Smooth muscle cell of the brain vasculature (primary cell): ENCODE measurements at regions not wholly inside any gene's neighbourhood (a gene's known extent, or its start where the extent isn't known, plus 50 kb on each side); places are given as distances from the start of the nearest gene placed in this dataset.

Experiments
- DNase-seq: peaks from one replicate; pipeline ENCODE4 v3.0.0-alpha.2; 2012; ENCODE audit warnings: low read depth, low spot score

GRCh38 chr5:167511276-167511675 lies 780.2 kb upstream of the WWC1 start:
- DNase-seq, result no peak

GRCh38 chr5:167512111-167512510 lies 779.3 kb upstream of the WWC1 start:
- no peak for DNase-seq

- DNase-seq, result no peak
Measured at GRCh38 chr5:167513381-167513780, 778.1 kb upstream of the WWC1 start.

GRCh38 chr5:167514461-167514860 lies 777.0 kb upstream of the WWC1 start:
- no peak for DNase-seq

GRCh38 chr5:167525004-167525403 lies 766.4 kb upstream of the WWC1 start:
- DNase-seq, result no peak

- DNase-seq, result no peak
Measured at GRCh38 chr5:167528651-167529050, 762.8 kb upstream of the WWC1 start.

GRCh38 chr5:167530548-167530947 lies 760.9 kb upstream of the WWC1 start:
- DNase-seq, result no peak

- no peak for DNase-seq
Measured at GRCh38 chr5:167533814-167534795, 757.3 kb upstream of the WWC1 start.

GRCh38 chr5:167539747-167540146 lies 751.7 kb upstream of the WWC1 start:
- DNase-seq, result no peak

- DNase-seq, result no peak
Measured at GRCh38 chr5:167546270-167546669, 745.2 kb upstream of the WWC1 start.

GRCh38 chr5:167552356-167552755 lies 739.1 kb upstream of the WWC1 start:
- no peak for DNase-seq

- DNase-seq, result no peak
Measured at GRCh38 chr5:167553511-167553910, 737.9 kb upstream of the WWC1 start.

- DNase-seq, result no peak
Measured at GRCh38 chr5:167554564-167555290, 736.7 kb upstream of the WWC1 start.

GRCh38 chr5:167555565-167556166 lies 735.8 kb upstream of the WWC1 start:
- DNase-seq, result no peak

GRCh38 chr5:167557359-167557758 lies 734.1 kb upstream of the WWC1 start:
- DNase-seq, result no peak

GRCh38 chr5:167561796-167562195 lies 729.6 kb upstream of the WWC1 start:
- no peak for DNase-seq

GRCh38 chr5:167564275-167564674 lies 727.2 kb upstream of the WWC1 start:
- DNase-seq, result no peak

- no peak for DNase-seq
Measured at GRCh38 chr5:167565189-167565954, 726.1 kb upstream of the WWC1 start.

- no peak for DNase-seq
Measured at GRCh38 chr5:167570431-167570830, 721.0 kb upstream of the WWC1 start.

- no peak for DNase-seq
Measured at GRCh38 chr5:167571824-167572223, 719.6 kb upstream of the WWC1 start.

GRCh38 chr5:167573370-167574127 lies 717.9 kb upstream of the WWC1 start:
- DNase-seq, result no peak
